OCI-LY7 (cell line): ENCODE measurements at regions not wholly inside any gene's neighbourhood (a gene's known extent, or its start where the extent isn't known, plus 50 kb on each side); places are given as distances from the start of the nearest gene placed in this dataset.

ENCODE experiments used
- BruUV-seq: library from RNA; stranded (reverse); fragments of 400-500 nt; replicated peaks from 2 replicates; lab custom pipeline; 2021; lab: Mats Ljungman, UMichigan
- CTCF ChIA-PET: fragments of 300-600 bp; sonication (Branson Sonifier 250); formaldehyde crosslinking; loops from one replicate; lab custom pipeline; 2022; ENCODE audit warnings: antibody characterized with exemption; ENCODE audit not compliant: unreplicated experiment; lab: Charles Lee
- POLR2A ChIA-PET: fragments of 300-600 bp; sonication (Branson Sonifier 250); formaldehyde crosslinking; loops from one replicate; lab custom pipeline; 2022; ENCODE audit warnings: antibody characterized with exemption; lab: Charles Lee
- DNase-seq: peaks from one replicate; pipeline ENCODE4 v3.0.0-alpha.2; 2015; ENCODE audit warnings: low spot score
- H2AFZ ChIP-seq: fragments of 200-600 bp; sonication (generic), shearing (Covaris generic); 2 replicates; pipeline ENCODE4 v1.6.1; 2014; ENCODE audit warnings: mild to moderate bottlenecking, antibody characterized with exemption, low read length, moderate library complexity
- H3K27ac ChIP-seq: fragments of 200-600 bp; sonication (generic); 2 replicates; pipeline ENCODE4 v1.5.1; 2014; ENCODE audit warnings: mixed run types, low read depth, mild to moderate bottlenecking, moderate library complexity, low read length, inconsistent platforms; ENCODE audit not compliant: poor library complexity, severe bottlenecking
- H3K36me3 ChIP-seq: fragments of 200-600 bp; sonication (generic); 2 replicates; pipeline ENCODE4 v1.6.1; 2014; ENCODE audit warnings: mild to moderate bottlenecking, antibody characterized with exemption, low read length, moderate library complexity, mixed read lengths; ENCODE audit not compliant: insufficient read depth
- H3K4me1 ChIP-seq: fragments of 200-600 bp; sonication (generic); 2 replicates; pipeline ENCODE4 v1.5.1; 2014; ENCODE audit warnings: mild to moderate bottlenecking, low read length; ENCODE audit not compliant: insufficient read depth, poor library complexity, severe bottlenecking
- H3K4me2 ChIP-seq: fragments of 200-600 bp; sonication (generic); 2 replicates; pipeline ENCODE4 v1.6.1; 2014; ENCODE audit warnings: mild to moderate bottlenecking, low read length
- H3K4me3 ChIP-seq: fragments of 200-600 bp; sonication (generic); 2 replicates; pipeline ENCODE4 v1.5.1; 2014; ENCODE audit warnings: mild to moderate bottlenecking, low read depth, low read length; ENCODE audit not compliant: poor library complexity, severe bottlenecking
- H3K79me2 ChIP-seq: fragments of 200-600 bp; sonication (generic); 2 replicates; pipeline ENCODE4 v1.6.1; 2016; ENCODE audit warnings: low read depth, mild to moderate bottlenecking, low read length, moderate library complexity, mixed read lengths; ENCODE audit not compliant: insufficient read depth
- H3K9me2 ChIP-seq: fragments of 200-600 bp; sonication (generic); 2 replicates; pipeline ENCODE4 v1.6.1; 2016; ENCODE audit warnings: mild to moderate bottlenecking, low read length, mixed read lengths; ENCODE audit not compliant: insufficient read depth
- H3K9me3 ChIP-seq: fragments of 200-600 bp; sonication (generic); 2 replicates; pipeline ENCODE4 v1.6.1; 2014; ENCODE audit warnings: mild to moderate bottlenecking, mixed run types, low read length, mixed read lengths
- H4K20me1 ChIP-seq: fragments of 200-600 bp; sonication (generic); 2 replicates; pipeline ENCODE4 v1.6.1; 2014; ENCODE audit warnings: mild to moderate bottlenecking, antibody characterized with exemption, low read length, moderate library complexity, mixed read lengths; ENCODE audit not compliant: insufficient read depth
- EZH2phosphoT487 ChIP-seq: fragments of 200-600 bp; sonication (generic); IDR thresholded peaks from 2 replicates; pipeline ENCODE4 v1.6.1; 2018; ENCODE audit warnings: low read depth, borderline replicate concordance, mild to moderate bottlenecking, mixed run types, antibody characterized with exemption, low read length, moderate library complexity, mixed read lengths
- intact Hi-C: fragments of 100-400 bp; cut with micrococcal nuclease; formaldehyde crosslinking; loops from one replicate; pipeline ENCODE4 v1.10.0; 2022; ENCODE audit not compliant: unreplicated experiment
- TF ChIP-seq, protein P1 (sequence below): fragments of 200-600 bp; sonication (generic); conservative IDR thresholded peaks from 2 replicates; pipeline ENCODE4 v1.5.1; 2014; ENCODE audit warnings: mild to moderate bottlenecking, antibody characterized with exemption, low read length, moderate library complexity, mixed read lengths

DNA sequence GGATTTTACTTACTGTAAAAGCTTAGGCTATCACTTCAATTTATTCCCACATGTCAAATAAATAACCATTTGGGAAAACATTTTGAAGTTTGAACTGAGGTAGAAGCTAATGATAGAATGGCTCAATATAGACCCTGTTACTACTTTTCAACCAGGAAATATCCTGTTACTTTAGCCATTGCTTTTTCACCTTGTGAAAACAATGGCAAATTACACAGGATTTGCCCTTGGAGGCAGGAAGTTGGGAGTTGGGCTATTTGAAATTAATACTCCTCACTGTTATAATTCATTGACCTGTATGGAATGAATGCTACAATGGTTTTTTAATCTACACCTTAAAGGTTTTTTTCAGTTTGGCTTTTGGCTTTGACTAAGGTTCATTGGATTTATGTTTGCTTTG lies 98.1 kb upstream of the UBE2E2 start:
- no peak overlapping the region for H3K27ac ChIP-seq
- ChIA-PET CTCF (no interaction called here), POLR2A (interaction anchor here (0.6 to 1.0 kb wide), 7 partner anchors 12 to 406 kb away, joined by 3 to 8 read pairs (median 3); no protein-coding TSS in a partner anchor)
- no peak overlapping the region for H3K4me3 ChIP-seq
- TF ChIP-seq, protein P1, sequence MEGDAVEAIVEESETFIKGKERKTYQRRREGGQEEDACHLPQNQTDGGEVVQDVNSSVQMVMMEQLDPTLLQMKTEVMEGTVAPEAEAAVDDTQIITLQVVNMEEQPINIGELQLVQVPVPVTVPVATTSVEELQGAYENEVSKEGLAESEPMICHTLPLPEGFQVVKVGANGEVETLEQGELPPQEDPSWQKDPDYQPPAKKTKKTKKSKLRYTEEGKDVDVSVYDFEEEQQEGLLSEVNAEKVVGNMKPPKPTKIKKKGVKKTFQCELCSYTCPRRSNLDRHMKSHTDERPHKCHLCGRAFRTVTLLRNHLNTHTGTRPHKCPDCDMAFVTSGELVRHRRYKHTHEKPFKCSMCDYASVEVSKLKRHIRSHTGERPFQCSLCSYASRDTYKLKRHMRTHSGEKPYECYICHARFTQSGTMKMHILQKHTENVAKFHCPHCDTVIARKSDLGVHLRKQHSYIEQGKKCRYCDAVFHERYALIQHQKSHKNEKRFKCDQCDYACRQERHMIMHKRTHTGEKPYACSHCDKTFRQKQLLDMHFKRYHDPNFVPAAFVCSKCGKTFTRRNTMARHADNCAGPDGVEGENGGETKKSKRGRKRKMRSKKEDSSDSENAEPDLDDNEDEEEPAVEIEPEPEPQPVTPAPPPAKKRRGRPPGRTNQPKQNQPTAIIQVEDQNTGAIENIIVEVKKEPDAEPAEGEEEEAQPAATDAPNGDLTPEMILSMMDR: no peak
- no peak for TF ChIP-seq EZH2phosphoT487
- intact Hi-C loops: no loop called here
- H2AFZ ChIP-seq: no peak overlapping the region
- BruUV-seq: no TSS peak
- H3K36me3 ChIP-seq: no peaks in the 10 kb centered on the region
- H3K4me2 ChIP-seq: no peak overlapping the region
- no peaks in the 10 kb centered on the region for H3K79me2 ChIP-seq
- no peaks in the 10 kb centered on the region for H4K20me1 ChIP-seq
- H3K9me2 ChIP-seq: no peaks in the 10 kb centered on the region
- no peaks in the 10 kb centered on the region for H3K4me1 ChIP-seq
- H3K9me3 ChIP-seq: no peaks in the 10 kb centered on the region
- DNase-seq: no peak

DNA sequence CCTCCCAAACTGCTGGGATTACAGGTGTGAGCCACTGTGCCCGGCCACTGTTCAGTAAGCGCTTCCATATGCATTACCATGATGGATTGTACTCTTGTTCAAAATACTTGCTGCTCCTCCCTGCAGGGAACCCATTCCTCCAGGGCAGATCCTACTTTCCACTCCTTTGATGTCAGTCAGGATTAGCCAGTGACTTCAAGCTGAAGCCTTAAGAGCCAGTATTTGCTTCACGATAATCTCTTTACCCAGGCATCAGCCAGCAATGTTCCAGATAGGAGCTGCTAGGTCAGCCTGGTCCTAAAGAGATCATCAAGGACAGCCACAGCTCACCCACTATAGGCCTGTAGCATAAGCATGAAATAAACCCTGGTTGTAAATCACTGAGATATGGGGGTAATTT lies 96.5 kb upstream of the UBE2E2 start:
- ChIA-PET CTCF (no interaction called here), POLR2A (interaction anchor here (0.6 to 0.7 kb wide), 4 partner anchors 8 to 891 kb away, joined by 3 to 7 read pairs (median 3); no protein-coding TSS in a partner anchor)
- no TSS peak for BruUV-seq
- H2AFZ ChIP-seq: no peak overlapping the region
- no peak overlapping the region for H3K4me3 ChIP-seq
- no peaks in the 10 kb centered on the region for H3K9me3 ChIP-seq
- no peak overlapping the region for H3K27ac ChIP-seq
- no peak for TF ChIP-seq EZH2phosphoT487
- TF ChIP-seq, protein P1: no peak
- H3K36me3 ChIP-seq: no peaks in the 10 kb centered on the region
- H3K79me2 ChIP-seq: no peaks in the 10 kb centered on the region
- no peaks in the 10 kb centered on the region for H3K4me1 ChIP-seq
- intact Hi-C loops: no loop called here
- H4K20me1 ChIP-seq: no peaks in the 10 kb centered on the region
- no peak for DNase-seq
- H3K9me2 ChIP-seq: no peaks in the 10 kb centered on the region
- H3K4me2 ChIP-seq: no peak overlapping the region

DNA sequence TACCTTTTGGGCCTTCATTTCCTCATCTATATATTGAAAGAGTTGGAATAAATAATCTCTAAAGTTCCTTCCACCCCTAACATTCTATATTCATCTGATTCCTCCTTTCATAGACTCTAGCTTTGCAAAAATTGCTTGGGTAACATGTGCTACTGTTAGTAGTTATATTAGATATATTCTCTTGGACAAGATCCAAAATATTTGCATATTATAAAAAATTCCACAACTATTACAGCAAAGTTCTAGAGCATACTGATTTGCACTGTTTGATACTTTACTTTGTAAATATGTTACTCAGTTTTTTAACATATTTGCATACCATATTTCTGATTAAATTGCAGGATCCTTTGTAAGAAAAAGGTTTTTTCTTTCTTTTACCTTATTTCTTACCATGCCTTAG lies 95.9 kb upstream of the UBE2E2 start:
- CTCF ChIA-PET: no interaction called here
- intact Hi-C loops: no loop called here
- no peak overlapping the region for H2AFZ ChIP-seq
- H3K4me2 ChIP-seq: no peak overlapping the region
- H3K79me2 ChIP-seq: no peaks in the 10 kb centered on the region
- TF ChIP-seq, protein P1: no peak
- no peak for TF ChIP-seq EZH2phosphoT487
- no peaks in the 10 kb centered on the region for H3K9me3 ChIP-seq
- no peaks in the 10 kb centered on the region for H3K4me1 ChIP-seq
- H4K20me1 ChIP-seq: no peaks in the 10 kb centered on the region
- BruUV-seq: no TSS peak
- no peaks in the 10 kb centered on the region for H3K9me2 ChIP-seq
- POLR2A ChIA-PET: interaction anchor here (0.7 kb wide), 1 partner anchor 30 kb away, joined by 3 read pairs; no protein-coding TSS in a partner anchor
- DNase-seq: no peak
- no peak overlapping the region for H3K4me3 ChIP-seq
- no peaks in the 10 kb centered on the region for H3K36me3 ChIP-seq
- no peak overlapping the region for H3K27ac ChIP-seq
